Endothelial cell of umbilical vein (primary cell): ENCODE measurements at regions not wholly inside any gene's neighbourhood (a gene's known extent, or its start where the extent isn't known, plus 50 kb on each side); places are given as distances from the start of the nearest gene placed in this dataset.
"Not testable (repeated sequence)": the region's sequence is repeated elsewhere in the genome, so short reads cannot be mapped to it uniquely, and the experiment has no call there.

ENCODE experiments used
- BruUV-seq: library from RNA; stranded (reverse); fragments of 400-500 nt; replicated peaks from 2 replicates; lab custom pipeline; 2021; lab: Mats Ljungman, UMichigan
- CTCF ChIA-PET: fragments of 300-600, 350-600 bp; sonication (Branson Sonifier 250); formaldehyde crosslinking; loops from one replicate; lab custom pipeline; 2021; ENCODE audit warnings: antibody characterized with exemption, inconsistent platforms; lab: Charles Lee
- POLR2A ChIA-PET: fragments of 300-600, 350-600 bp; sonication (Branson Sonifier 250); formaldehyde crosslinking; loops from one replicate; lab custom pipeline; 2021; ENCODE audit warnings: antibody characterized with exemption, inconsistent platforms; lab: Charles Lee
- DNase-seq: peaks from one replicate; pipeline ENCODE4 v3.0.0-alpha.2; 2011; ENCODE audit warnings: low read depth, low spot score
- FAIRE-seq: peaks from 2 replicates; lab custom pipeline; 2011; peaks lifted over from hg19 to GRCh38; lab: Jason Lieb, UNC
- H2AFZ ChIP-seq: 2 replicates; pipeline ENCODE4 v1.6.0; 2012; ENCODE audit warnings: low read depth, low read length, control low read depth, inconsistent platforms
- H3K27ac ChIP-seq: 2 replicates; pipeline ENCODE4 v1.5.1; 2011; ENCODE audit warnings: low read depth, mild to moderate bottlenecking, control low read depth, low read length, moderate library complexity; ENCODE audit not compliant: insufficient read depth
- H3K27me3 ChIP-seq, 2 experiments: 2 replicates each; pipeline versions ENCODE4 v1.6.0 to v1.6.1; 2011; ENCODE audit warnings: low read length in 2 of 2, mixed read lengths in 1 of 2; ENCODE audit not compliant: control insufficient read depth in 2 of 2, insufficient read depth in 2 of 2
- H3K36me3 ChIP-seq, 2 experiments: 2 replicates in 1 of 2; 3 replicates in 1 of 2; pipeline ENCODE4 v1.5.1; 2011; ENCODE audit warnings: low read length in 2 of 2, mild to moderate bottlenecking in 1 of 2, moderate library complexity in 1 of 2; ENCODE audit not compliant: control insufficient read depth in 2 of 2, insufficient read depth in 2 of 2; ENCODE audit errors: extremely low read depth in 1 of 2
- H3K4me1 ChIP-seq: 3 replicates; pipeline ENCODE4 v1.5.1; 2011; ENCODE audit warnings: mild to moderate bottlenecking, low read length; ENCODE audit not compliant: control insufficient read depth, insufficient read depth; ENCODE audit errors: extremely low read depth
- H3K4me2 ChIP-seq: 2 replicates; pipeline ENCODE4 v1.6.1; 2011; ENCODE audit warnings: low read length, control low read depth, mixed read lengths; ENCODE audit not compliant: insufficient read depth
- H3K4me3 ChIP-seq, 3 experiments: fragments of 200-600 bp in 1 of 3; sonication (generic), shearing (Covaris generic) in 1 of 3; replicated peaks in 1 of 3; 2 replicates each; pipeline ENCODE4 v1.5.1; 2011 to 2016; ENCODE audit warnings: control low read depth in 3 of 3, low read length in 3 of 3, mild to moderate bottlenecking in 2 of 3, inconsistent platforms in 1 of 3, low read depth in 1 of 3, moderate library complexity in 1 of 3; ENCODE audit not compliant: insufficient read depth in 1 of 3
- H3K79me2 ChIP-seq: 2 replicates; pipeline ENCODE4 v1.6.0; 2012; ENCODE audit warnings: low read length, inconsistent platforms; ENCODE audit not compliant: control insufficient read depth, insufficient read depth
- H3K9ac ChIP-seq: replicated peaks from 2 replicates; pipeline ENCODE3; 2011; ENCODE audit warnings: low read length, control low read depth; ENCODE audit not compliant: insufficient read depth; ENCODE audit errors: extremely low read depth
- H3K9me1 ChIP-seq: replicated peaks from 3 replicates; pipeline ENCODE4 v1.6.0; 2011; ENCODE audit warnings: mild to moderate bottlenecking, low read length; ENCODE audit not compliant: control insufficient read depth, insufficient read depth; ENCODE audit errors: extremely low read depth
- H3K9me3 ChIP-seq: replicated peaks from 2 replicates; pipeline ENCODE4 v1.5.1; 2012; ENCODE audit warnings: low read length, inconsistent platforms; ENCODE audit not compliant: control insufficient read depth, insufficient read depth
- H4K20me1 ChIP-seq: replicated peaks from 2 replicates; pipeline ENCODE3; 2011; ENCODE audit warnings: mild to moderate bottlenecking, low read length; ENCODE audit not compliant: control insufficient read depth, insufficient read depth; ENCODE audit errors: extremely low read depth
- EZH2 ChIP-seq: IDR thresholded peaks from 2 replicates; pipeline ENCODE4 v1.6.1; 2012; ENCODE audit warnings: borderline replicate concordance, low read depth, mild to moderate bottlenecking, moderate library complexity, low read length, inconsistent platforms; ENCODE audit not compliant: severe bottlenecking
- FOS ChIP-seq: IDR thresholded peaks from 2 replicates; pipeline ENCODE4 v1.6.1; 2011; ENCODE audit warnings: mild to moderate bottlenecking, low read length, moderate library complexity, borderline replicate concordance; ENCODE audit not compliant: insufficient read depth
- GATA2 ChIP-seq: IDR thresholded peaks from 2 replicates; pipeline ENCODE4 v1.7.0; 2011; ENCODE audit warnings: low read depth, mild to moderate bottlenecking, moderate library complexity, mixed read lengths, low read length; ENCODE audit not compliant: insufficient read length, insufficient read depth
- JUN ChIP-seq: IDR thresholded peaks from 2 replicates; pipeline ENCODE4 v1.6.1; 2011; ENCODE audit warnings: borderline replicate concordance, low read depth; ENCODE audit not compliant: insufficient read length, insufficient read depth
- MYC ChIP-seq: IDR thresholded peaks from one replicate; pipeline ENCODE4 v1.6.1; 2011; ENCODE audit warnings: mild to moderate bottlenecking, low read depth, low read length
- POLR2A ChIP-seq: IDR thresholded peaks from 2 replicates; pipeline ENCODE4 v1.6.1; 2012; ENCODE audit warnings: low read depth, mild to moderate bottlenecking, control low read depth, low read length
- POLR2AphosphoS5 ChIP-seq: IDR thresholded peaks from 2 replicates; pipeline ENCODE4 v1.6.1; 2012; ENCODE audit warnings: low read depth, mild to moderate bottlenecking, control low read depth, low read length, moderate library complexity; ENCODE audit not compliant: insufficient read depth
- dilution Hi-C: fragments of 300-500 bp; cut with MboI; formaldehyde crosslinking; loops from one replicate; pipeline ENCODE4 v1.15.0; 2019; ENCODE audit warnings: low sequenced_read_pairs; ENCODE audit not compliant: extremely low pct_ligation_motif_present
- intact Hi-C: fragments of 100-400 bp; cut with micrococcal nuclease; formaldehyde crosslinking; loops from one replicate; pipeline ENCODE4 v1.10.0; 2022
- TF ChIP-seq, protein P1 (sequence below), 2 donors: IDR thresholded peaks; 1 replicate in 1 of 2; 2 replicates in 1 of 2; pipeline ENCODE4 v1.5.1; 2011; ENCODE audit warnings: low read length in 2 of 2, mild to moderate bottlenecking in 2 of 2, moderate library complexity in 2 of 2, control low read depth in 1 of 2, inconsistent platforms in 1 of 2, low read depth in 1 of 2; ENCODE audit not compliant: insufficient read depth in 1 of 2; ENCODE audit errors: extremely low read depth in 1 of 2
- TF ChIP-seq, protein P2 (sequence below): IDR thresholded peaks from 2 replicates; pipeline ENCODE4 v1.6.1; 2011; ENCODE audit not compliant: insufficient read depth, insufficient read length

DNA sequence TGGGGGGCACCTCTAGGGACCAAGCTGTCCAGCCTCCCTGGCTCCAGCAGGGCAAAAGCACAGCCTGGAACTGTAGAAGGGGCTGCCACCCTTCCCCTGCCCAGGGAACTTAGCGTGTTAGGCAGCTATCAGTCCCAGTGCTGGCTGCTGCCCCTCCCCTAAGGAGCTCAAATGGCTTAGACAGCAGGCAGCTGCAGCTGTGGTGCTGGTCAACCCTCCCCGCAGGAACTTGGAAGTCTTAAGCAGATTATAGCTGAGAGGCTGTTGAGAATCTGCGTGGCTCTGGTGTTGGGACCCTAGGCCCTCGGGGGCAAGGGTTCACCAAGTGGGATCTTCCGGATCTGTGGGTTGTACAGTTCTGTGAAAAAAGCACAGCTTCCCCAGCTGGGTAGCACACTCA lies 536.5 kb upstream of the CDH10 start:
- dilution Hi-C loops = no loop called here
- H3K27me3 ChIP-seq = no peaks in the 10 kb centered on the region
- POLR2A ChIA-PET = no interaction called here
- CTCF ChIA-PET = no interaction called here
- no peaks in the 10 kb centered on the region for H3K79me2 ChIP-seq
- H3K9me1 ChIP-seq = no peaks in the 10 kb centered on the region
- no TSS peak for BruUV-seq
- FAIRE-seq (no peak), DNase-seq (no peak)
- H3K4me3 ChIP-seq = no peak overlapping the region
- H3K4me2 ChIP-seq = no peak overlapping the region
- no peaks in the 10 kb centered on the region for H4K20me1 ChIP-seq
- H3K27ac ChIP-seq = no peak overlapping the region
- H3K36me3 ChIP-seq = no peaks in the 10 kb centered on the region
- H3K4me1 ChIP-seq = no peaks in the 10 kb centered on the region
- no peak overlapping the region for H2AFZ ChIP-seq
- no peak overlapping the region for H3K9ac ChIP-seq
- intact Hi-C loops = no loop called here
- TF ChIP-seq EZH2 (no peak), GATA2 (no peak), POLR2AphosphoS5 (no peak), POLR2A (no peak), JUN (no peak), FOS (no peak), MYC (no peak)
- TF ChIP-seq, protein P1, sequence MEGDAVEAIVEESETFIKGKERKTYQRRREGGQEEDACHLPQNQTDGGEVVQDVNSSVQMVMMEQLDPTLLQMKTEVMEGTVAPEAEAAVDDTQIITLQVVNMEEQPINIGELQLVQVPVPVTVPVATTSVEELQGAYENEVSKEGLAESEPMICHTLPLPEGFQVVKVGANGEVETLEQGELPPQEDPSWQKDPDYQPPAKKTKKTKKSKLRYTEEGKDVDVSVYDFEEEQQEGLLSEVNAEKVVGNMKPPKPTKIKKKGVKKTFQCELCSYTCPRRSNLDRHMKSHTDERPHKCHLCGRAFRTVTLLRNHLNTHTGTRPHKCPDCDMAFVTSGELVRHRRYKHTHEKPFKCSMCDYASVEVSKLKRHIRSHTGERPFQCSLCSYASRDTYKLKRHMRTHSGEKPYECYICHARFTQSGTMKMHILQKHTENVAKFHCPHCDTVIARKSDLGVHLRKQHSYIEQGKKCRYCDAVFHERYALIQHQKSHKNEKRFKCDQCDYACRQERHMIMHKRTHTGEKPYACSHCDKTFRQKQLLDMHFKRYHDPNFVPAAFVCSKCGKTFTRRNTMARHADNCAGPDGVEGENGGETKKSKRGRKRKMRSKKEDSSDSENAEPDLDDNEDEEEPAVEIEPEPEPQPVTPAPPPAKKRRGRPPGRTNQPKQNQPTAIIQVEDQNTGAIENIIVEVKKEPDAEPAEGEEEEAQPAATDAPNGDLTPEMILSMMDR (IDR thresholded peaks at IDR 0.05; ENCODE audit: extremely low read depth in 1 of 2, insufficient read depth in 1 of 2, low read depth in 1 of 2, low read length in 2 of 2) = no peak
- TF ChIP-seq, protein P2, sequence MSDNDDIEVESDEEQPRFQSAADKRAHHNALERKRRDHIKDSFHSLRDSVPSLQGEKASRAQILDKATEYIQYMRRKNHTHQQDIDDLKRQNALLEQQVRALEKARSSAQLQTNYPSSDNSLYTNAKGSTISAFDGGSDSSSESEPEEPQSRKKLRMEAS = no peak
- H3K9me3 ChIP-seq = peaks cover 3% of the 10 kb centered on the region

DNA sequence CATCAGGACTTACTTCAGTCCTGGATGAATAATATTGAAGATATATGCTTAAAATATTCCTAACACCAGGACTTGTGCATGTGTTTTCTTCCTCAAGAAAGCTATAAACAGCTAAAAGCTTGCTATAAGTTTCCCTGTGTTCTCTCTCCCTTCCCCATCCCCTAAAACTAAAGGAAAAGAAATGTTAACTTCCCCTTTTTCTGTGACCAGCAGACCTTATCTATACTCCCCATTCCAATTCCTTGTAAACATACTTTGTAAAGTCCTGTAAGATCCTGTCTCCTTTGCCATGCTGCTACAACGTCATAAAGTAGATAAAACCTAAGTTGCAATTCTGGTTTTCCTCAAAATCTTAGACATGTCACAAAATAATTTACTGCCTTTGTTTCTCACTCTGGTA lies 517.8 kb upstream of the CDH10 start:
- H3K36me3 ChIP-seq, dilution Hi-C loops, H3K9me1 ChIP-seq, H3K9me3 ChIP-seq, BruUV-seq, H3K27ac ChIP-seq, H2AFZ ChIP-seq, DNase-seq, H3K4me3 ChIP-seq, CTCF ChIA-PET, H4K20me1 ChIP-seq, H3K4me1 ChIP-seq, H3K9ac ChIP-seq, H3K4me2 ChIP-seq, FAIRE-seq, H3K27me3 ChIP-seq, intact Hi-C loops, POLR2A ChIA-PET, H3K79me2 ChIP-seq: not testable (repeated sequence)
